ENCODE measurements at regions not wholly inside any gene's neighbourhood (a gene's known extent, or its start where the extent isn't known, plus 50 kb on each side); places are given as distances from the start of the nearest gene placed in this dataset.

DNA sequence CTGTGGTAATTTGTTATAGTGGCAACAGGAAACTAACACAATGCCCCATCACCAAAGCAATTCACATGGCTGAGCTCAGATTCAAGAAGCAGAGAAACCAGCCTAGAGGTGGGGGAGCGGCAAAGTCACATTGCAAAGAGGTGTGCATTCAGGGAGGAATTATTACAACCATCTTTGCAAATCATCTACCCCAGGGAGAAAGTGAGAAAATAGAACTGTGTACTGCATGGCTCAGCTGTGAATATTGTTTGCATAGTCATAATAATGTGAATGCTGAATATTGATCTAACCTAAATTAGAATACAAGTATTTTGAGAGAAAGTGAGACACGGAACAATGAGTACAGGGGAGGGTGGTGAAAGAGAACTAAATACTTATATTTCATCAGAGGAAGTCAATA lies 387.9 kb downstream of the BCOR start:
- DNase-seq (ENCODE audit: low read depth): no peak

DNA sequence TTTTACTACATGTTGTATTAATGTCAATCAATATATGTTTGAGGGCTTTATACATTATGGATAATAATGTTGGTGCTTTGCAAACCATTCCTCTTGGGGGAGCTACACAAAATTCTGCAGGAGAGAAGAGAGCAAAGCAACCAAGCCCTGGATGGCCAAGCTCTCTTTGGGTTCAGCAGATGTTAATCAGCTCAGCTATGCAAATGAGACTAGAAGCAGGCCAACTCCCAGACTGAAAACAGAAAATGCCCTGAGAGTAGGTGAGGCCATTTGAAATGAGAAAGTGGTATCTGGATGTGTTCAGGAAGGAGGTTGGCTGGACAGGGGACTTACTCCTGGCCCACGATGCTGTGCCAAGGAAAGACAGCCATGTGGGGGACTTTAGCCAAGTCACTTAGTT lies 387.0 kb downstream of the BCOR start:
- DNase-seq (ENCODE audit: low read depth): no peak

DNA sequence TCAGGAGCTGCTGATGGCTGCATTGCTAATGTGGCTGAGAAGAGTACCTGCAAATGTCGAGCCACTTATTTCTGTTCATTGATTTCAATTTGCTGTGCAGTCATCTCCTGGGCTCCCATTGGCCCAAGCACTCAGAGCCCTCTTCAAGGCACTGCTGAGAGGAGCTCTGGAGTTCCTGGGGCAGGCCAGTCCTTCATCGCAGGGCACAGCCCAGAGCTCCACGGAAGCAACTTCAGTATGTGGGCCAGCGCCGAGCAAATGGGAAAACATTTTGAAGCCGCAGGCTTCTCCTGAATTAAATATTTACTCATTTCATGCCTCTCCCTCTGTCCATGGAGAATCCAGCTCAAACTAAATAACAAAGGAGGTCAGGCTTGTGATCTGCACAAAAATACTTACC lies 383.3 kb downstream of the BCOR start:
- DNase-seq (ENCODE audit: low read depth): no peak

DNA sequence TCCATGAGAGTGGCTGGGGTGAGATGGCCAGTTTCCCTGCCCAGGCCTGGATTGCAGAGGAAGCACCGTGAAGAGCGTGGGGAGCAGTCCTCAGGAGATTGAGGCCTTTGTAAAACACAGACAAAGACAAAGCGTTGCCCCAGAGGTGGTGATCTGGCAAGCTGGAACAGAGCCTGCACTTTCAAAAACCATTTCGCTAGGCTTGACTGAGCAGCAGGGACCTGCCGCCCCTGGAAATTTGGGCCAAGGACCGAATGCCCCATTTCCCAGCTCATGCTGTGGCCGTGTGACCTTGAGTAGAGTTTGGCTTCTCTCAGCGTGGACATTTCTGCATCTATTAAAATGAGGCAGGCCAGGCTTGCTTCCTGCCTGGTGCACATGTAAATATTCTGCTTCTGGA lies 381.4 kb downstream of the BCOR start:
- no peak for DNase-seq (ENCODE audit: low read depth)

DNA sequence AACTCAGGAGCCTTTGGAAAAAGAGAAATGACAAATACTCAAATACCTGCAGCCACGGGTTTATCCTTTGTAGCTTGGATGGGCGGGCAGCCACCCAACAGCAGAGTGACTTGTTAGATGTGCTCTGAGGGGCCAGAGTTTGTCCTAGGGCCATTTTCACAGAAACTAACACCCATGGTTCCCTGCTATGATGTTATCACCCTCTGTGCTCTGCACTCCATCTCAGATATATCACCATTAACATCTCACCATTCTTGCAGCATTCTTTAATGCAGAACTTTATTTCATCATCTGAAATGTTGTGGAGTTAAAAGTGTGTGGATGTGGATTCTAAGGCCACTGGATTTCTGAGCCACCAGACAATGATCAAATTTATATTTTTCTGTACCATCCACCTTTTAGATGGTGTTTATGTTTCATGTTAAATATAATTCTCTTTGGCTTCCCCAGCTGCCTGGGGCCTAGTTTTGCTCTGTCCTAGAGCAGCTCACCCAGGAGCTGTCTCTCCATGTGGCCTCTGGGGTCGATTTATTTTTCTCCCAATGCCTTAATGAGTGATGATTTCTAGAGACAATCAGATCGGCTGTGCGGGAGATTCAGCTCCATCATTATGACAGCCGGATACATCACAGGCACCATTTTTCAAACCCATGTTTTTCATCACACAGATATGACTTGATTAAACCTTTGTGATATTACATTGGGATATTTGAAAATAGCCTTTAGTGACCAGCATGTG lies 380.8 kb downstream of the BCOR start:
- DNase-seq (ENCODE audit: low read depth): no peak

DNA sequence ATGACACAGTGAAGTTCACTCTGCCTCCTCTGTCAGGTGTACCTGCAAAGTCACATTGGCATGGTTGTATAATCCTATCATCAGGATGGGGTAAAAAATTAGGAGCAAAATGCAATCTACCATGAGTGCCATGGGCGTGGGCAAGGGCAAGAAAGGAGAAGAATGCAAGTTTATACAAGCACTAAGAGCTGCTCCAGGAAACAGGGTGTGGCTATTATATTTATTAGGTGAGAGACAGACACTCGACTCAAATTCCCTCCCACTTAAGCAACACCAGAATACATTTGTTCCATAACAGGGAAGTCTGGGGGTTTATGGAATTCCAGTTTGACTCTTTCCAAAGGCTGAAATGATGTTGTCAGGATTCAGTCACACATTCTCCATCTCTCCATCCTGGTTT lies 378.8 kb downstream of the BCOR start:
- no peak for DNase-seq (ENCODE audit: low read depth)

DNA sequence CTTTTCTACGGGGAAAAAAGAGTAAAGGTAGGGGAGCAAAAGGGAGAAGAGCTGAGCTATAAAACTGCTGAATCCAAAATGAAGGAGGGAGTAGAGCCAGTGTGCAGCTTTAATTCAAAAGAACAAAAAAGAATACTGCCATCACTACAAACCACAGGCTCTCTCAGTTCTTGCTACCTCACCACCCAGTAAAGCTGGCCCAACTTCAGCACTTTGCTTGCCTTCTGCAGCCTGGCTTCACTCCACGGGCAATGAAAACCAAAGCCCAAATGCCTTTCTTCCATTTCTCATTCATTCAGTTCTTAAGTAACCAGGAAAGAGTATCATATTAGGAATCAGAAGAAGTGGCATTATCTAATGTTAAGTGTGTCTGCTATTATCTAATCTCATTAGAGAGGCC lies 376.8 kb downstream of the BCOR start:
- no peak for DNase-seq (ENCODE audit: low read depth)

DNA sequence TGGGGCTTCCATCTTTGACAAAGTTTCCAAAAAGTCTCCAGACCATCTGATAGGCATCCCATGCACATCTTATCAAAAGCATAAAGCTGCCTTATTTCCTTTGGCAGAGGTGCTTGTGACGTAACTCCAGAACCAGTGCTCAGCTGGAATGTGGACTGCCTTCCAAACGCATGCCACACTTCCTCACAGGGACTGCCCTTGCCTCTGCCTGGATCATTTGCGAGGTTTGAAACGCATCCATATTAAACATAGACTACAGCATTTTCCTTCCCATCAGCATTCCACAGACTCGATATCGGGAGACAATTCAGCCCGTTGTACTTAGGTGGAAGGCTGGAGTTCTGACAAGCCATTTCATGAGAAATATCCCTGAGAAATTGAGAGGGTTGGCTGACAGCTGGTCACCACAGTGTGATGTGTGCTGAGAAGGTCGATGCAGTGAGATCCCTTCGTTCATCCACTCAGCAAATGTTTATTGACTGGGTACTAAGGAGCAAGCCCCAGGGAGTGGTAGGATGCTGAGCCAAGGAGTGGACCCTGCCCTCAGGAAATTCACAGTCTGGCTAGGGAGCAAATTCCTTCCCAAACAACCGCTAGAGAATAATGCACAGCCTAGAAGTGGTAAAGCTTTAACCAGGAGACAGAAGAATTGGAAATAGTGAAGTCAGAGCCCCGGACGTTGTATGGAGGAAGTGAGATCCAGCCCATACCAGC lies 376.0 kb downstream of the BCOR start:
- no peak for DNase-seq (ENCODE audit: low read depth)

DNA sequence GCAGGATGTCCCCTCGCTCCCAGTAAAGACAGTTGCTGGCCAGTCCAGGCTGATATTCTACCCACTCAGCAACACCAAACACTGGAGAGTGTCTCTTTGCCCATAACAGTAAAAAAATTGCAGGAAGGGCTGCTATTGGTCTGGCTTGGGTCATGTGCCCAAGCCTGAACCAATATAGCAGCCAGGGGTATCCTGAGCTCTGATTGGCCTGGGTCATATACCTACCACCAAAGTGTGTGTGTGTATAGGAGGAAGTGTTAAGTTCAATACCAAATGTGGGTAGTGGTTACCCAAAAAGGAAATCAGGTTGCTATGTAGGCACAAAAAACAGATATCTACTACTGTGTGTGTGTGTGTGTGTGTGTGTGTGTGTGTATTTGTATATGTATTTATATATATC lies 373.2 kb downstream of the BCOR start:
- no peak for DNase-seq (ENCODE audit: low read depth)

DNA sequence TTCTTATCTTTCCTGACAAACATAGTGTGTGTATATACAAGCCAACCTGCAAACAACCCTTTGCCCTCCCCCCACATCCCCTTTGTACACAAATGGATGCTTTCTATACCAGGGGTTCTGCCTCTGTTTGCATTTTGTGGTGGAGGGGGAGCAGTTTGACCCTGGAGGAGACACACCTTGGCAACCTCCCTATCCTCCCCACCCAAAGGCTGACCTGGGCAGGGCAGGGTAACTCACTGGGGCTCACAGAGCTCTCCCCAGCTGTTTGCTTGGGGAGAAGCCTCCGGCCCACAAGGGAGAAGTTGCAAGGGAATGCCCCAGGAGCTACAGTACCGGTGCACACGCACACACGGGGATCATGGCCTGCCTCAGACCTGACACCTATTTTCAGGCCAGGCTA lies 372.6 kb downstream of the BCOR start:
- no peak for DNase-seq (ENCODE audit: low read depth)

DNA sequence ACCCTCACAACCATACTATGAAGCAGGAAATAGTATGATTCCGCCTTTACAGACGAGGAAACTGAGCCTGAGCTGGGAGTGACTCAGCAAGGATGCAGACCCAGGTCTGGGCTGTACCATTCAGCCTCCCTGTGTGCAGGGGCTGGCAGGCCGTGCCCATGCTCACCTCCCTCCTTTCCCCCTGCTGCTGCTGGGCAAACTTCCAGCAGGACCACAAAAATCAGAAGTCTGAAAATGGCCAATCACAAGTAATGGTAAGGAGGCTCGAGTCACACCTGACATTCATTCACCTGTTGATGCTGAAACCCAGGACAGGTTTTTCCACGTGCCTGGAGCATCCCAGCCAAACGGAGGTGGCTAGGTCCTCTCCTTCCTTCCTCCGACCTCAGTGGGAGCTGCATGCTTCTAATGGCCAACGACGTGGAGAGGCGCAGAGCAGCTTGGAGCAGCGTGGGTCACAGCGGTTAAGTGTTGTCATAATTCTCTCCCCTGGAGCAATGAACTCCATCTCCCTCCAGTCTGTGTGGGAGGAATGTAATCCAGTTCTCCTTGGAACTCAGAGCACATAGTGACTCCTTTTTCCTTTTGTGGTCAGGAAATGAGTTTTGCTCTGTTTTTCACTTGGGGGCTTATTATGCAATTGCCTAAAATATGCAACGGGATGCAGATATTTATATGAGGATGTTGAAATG lies 371.7 kb downstream of the BCOR start:
- peak; percentile 81 for DNase-seq (ENCODE audit: low read depth)

DNA sequence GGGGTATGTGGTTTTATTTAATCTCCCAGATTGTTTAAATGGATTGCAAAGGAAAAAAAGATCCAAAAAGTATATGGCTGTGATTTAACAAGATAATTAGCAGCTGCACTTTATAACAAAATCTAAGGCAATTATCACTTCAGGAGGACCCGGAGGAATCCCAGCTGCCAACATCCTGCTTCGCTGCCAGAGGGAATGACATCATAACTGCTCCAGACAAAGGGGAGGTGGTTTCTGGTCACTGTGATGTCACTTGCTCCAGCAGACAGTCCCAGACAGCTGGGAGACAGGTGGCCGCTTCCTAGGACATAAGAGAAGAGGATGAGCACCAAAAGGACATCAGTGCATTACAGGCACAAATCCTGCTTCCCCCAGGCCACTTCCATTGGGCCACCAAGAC lies 371.0 kb downstream of the BCOR start:
- DNase-seq (ENCODE audit: low read depth): peak; percentile 49

DNA sequence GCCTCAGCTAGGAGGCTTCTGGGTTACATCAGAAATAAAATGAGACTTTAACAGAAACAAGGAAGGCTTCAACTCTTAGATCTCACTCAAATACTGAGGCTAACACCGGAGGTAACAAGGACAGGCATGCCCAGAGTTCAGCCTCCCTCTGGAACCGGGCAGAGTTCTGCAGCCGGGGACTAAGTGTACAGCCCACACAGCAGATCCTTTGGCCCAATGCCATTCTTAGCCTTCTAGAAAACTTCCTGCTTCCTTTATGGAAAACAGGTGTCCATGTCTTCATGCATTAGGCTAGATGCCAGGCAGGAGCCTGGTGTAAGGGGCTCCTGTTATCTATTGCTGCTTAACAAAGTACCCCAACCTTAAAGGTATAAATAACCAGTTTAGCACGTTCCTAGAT lies 369.7 kb downstream of the BCOR start:
- no peak for DNase-seq (ENCODE audit: low read depth)

DNA sequence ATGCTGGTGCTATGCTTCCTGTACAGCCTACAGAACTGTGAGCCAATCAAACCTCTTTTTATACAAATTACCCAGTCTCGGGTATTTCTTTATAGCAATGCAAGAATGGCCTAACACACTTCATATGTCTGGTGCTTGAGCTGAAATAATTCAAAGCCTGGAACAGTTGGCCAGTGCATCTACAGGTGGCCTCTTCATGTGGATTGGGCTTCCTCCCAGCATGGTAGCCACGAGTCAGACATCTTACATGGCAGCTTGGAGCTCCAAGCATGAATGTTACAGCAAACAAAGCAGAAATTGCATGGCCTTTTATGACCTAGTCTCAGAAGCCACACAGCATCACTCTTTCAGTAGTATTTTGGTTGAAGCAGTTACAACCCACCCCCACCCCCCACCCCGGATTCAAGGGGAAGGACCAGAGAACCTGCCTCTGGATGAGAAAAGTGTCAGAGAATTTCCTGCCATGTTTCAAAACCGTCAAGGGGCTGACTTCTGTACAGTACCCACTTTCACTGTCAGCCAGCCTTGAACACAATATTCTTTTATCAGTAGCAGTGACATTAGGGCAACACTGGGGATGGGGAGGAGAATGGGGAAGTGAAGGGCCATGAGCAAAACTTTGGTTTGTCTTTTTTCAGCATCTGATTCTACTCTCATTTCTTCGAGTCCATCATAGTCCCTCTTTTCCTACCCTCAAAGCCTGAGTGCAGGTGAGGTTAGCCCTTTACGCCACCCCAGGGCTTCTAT lies 368.7 kb downstream of the BCOR start:
- DNase-seq (ENCODE audit: low read depth): no peak

DNA sequence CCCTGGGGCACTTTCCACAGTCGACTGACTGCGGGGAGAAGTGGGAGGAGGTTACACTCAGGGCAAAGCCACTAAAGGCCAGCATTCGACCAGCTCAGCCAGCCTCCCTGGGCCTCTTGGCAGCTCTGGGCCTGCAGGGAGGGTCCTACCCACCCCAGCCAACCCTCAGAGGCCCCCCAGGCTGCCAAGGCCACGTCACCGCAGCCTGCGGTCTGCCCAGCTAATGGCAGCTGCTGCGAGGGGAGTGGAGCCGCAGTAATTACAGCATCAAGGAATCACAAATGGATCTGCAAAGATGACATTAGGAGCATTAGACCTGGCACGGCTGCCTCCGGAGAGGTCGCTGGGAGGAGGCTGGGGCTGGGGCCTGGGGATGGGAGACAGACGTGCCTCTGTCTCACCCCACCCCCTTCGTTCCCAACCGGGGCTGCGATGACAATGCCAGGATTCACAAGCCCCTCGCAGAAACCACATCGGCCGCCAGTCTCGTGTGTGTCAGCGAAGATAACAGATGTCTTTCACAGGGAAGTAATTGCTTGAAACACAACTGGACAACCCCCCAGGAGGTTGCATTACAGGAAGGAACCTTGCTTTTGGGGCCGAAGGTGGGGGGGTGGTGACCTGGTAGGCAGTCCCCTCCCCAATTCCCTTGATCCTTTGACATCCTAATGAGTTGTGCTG lies 367.6 kb downstream of the BCOR start:
- DNase-seq (ENCODE audit: low read depth): no peak

DNA sequence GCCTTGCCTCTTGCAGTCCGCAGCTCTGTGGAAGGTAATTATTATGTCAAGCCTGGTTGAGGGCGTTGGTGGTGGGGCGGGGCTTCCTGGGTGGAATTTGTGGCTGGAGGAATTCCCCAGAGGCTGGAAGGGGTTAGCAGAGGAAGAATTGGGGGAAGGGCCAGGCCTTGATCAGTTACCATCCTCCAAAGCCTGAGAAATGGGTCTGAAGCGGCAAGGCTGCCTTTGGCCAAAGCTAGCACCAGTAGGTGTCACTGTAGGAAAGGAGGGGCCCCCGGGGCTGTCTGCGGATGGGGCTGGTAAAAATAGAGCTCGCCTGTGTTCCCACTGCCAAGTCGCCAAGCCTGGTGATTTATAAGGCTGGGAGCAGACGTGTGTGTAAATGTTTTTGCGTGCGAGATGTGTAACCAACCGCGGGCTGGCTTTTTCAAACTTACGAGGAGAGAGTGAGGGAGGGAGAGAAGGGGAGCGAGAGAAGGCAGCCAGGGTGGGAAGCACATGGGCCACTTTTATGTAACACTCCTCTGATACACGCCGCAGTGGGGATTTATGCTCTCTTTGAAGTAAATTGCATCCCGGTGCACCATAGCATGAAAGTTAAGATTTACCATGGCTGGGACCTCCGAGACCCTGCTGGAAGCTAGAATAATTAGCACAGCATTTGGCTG lies 367.0 kb downstream of the BCOR start:
- DNase-seq (ENCODE audit: low read depth): peak; percentile 67

DNA sequence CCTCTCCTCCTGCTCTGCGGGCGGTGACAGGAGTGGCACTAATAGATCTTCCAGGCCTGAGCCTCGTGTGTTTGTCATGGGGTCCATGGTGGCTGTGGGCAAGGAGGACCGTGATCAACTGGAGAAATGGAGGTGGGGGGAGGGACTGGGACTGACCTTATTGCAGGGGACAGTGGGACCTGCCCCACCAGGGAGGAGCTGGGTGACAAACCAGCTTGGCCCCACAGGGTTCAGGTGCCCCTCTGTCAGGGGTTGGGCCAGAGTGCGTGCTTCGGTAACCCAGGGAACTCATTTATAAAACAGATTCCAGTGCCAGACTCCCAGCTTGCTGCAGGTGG lies 366.5 kb downstream of the BCOR start:
- DNase-seq (ENCODE audit: low read depth): no peak

DNA sequence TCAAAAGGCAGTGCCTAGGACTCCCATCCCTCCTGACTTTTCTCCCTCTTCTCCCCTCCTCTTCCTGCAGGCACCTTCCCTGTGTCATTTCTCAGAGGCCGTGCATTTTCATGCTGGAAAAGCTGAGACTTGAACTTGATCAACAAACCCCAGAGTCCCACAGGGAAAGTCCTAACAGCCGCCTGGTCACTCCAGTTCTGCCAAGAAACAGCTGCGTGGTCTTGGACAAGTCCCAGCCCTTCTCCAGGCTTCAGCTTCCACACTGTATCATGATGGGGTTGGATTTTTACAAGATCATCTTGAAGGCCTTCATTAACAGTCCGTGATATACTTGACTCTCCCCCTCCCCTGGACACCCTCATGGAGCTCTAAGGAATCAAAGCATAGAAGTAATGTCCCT lies 366.0 kb downstream of the BCOR start:
- DNase-seq (ENCODE audit: low read depth): no peak

DNA sequence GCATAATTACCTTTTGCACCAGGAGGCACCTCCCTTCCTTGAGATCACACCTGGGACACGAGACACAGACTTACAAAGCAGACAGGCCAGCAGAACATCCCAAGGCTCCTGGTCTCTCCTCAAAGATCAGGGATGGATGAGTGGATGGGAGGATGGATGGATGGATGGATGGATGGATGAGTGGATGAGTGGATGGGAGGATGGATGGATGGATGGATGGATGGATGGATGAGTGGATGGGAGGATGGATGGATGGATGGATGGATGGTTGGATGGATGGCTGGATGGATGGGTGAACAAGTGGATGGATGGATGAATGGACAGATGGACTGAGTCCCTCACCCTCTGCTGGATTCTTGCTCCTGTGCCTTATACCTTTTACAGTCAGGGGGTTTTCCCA lies 364.0 kb downstream of the BCOR start:
- DNase-seq (ENCODE audit: low read depth): no peak

DNA sequence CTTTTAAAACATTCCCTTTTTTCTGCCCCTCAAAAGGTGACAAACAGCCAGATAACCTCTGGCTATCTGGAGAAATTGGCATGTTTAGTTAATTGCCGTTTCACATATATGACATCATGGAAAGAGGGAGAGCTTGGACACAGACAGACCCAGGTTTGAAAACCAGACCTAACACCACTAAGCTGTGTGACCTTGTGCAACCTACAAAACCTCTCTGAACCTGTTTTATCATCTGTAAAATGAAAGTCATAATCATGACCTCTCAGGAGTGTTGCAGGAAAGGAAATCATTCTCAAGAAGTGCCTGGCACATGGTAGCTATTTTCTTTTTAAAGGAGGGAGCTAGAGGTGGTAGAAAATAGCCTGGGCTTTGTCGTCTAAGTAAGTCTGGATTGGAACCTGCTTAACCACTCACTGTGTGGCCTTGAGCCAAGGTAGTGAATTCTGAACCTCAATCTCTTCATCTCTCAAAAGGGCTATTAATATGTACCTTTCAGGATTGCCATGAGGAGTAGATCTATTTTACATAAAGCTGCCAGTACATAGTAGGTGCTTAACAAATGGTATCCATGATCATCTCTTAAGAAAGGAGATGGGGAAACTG lies 363.5 kb downstream of the BCOR start:
- no peak for DNase-seq (ENCODE audit: low read depth)
